Activated T-cell treated with anti-CD3 and anti-CD28 coated beads for 24 hours (primary cell): ENCODE measurements at regions not wholly inside any gene's neighbourhood (a gene's known extent, or its start where the extent isn't known, plus 50 kb on each side); places are given as distances from the start of the nearest gene placed in this dataset.

ENCODE experiments used
- DNase-seq: peaks from one replicate; pipeline ENCODE4 v3.0.0-alpha.2; 2020; ENCODE audit warnings: low read depth

DNA sequence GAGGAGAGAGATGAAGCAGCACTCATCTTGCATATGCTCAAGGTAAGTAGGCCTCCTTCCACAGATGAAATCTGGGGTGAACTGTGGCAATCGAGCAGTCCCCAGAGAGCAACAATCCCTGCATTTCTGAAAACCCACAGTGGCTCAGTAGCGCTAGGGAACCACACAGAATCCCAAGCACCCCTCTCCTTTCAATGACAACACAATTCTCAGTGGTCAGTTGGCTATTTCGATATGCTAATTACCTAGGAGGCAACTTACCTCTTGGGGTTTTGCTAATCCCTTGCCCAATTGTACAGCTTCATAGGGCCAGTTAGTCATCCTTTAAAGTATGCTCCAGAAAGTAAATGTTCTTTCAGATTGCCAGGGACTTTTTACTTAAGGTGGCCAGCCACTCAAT is 1035.7 kb downstream of the BCL11B start:
- DNase-seq: no peak

DNA sequence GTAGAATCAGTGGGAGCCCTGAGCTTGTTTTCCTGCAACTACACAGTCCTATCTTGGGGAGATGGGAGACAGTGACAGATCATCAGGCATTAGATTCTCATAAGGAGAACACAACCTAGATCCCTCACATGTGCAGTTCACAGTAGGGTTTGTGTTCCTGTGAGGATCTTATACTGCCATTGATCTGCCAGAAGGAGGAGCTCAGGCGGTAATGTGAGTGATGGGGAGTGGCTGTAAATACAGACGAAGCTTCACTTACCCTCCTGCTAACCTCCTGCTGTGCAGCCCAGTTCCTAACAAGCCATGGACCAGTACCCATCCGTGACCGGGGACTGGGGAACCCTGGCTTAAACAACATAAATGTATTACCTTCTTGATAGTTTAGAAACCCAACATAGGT is 1034.1 kb downstream of the BCL11B start:
- DNase-seq: no peak

GRCh38 chr14:98240376-98240775 is 1031.6 kb downstream of the BCL11B start:
- DNase-seq: no peak

- no peak for DNase-seq
Measured at GRCh38 chr14:98242903-98243302, 1029.1 kb downstream of the BCL11B start.

DNA sequence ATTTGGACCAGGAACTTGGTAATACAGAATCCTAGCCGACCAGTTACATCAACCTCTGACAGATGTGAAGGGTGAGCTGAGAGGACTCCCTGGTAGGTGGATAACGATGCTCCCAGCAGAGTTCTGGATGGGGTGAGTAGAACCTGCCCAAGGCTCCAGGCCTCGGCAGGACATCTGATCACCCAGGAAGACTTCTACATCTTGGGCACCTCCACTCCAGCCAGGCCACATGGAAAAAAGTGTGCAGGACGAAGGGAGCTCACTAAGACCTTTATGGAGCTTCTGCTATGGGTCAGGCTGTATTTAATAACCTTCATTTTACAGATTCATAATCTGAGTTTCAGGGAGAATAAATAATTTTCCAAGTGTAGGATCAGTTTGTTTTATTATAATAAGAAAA is 1028.7 kb downstream of the BCL11B start:
- DNase-seq: no peak

DNA sequence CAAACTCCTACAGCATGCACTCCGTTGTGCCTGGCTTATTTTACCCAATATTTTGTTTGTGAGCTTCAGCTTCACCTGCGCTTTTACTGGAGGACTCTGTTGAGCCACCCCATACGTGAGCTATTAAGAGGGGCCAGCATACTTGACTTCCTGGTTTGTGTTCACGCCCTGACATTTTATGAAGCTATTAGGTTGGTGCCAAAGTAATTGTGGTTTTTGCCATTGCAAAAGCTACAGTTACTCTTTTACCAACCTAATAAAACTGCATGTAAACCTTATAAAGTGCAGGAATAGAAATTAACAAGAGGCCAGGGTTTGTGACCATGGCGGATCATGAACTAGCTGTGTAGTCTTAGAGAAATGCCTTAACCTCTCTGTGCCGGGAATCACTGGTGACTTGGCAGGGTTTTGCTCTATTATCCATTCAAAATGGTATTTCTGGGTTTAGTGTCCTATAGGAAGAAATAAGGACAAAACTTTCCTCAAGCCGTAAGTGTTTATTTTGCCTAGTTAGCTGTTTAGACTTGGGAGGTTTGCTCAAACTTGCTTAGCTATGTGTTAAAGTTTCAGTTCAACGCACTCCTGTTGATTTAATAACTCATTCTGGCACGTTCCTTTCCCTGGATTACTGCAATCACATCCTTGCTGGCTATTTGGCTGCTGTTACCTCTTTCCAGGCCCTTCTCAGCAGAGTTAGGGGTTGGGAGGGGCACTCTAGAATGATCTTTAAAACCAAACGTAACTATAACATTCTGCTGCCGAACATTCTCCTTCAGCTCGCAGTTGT is 1027.6 kb downstream of the BCL11B start:
- DNase-seq: no peak

- no peak for DNase-seq
Measured at GRCh38 chr14:98244966-98245569, 1026.9 kb downstream of the BCL11B start.

- no peak for DNase-seq
Measured at GRCh38 chr14:98249057-98249456, 1022.9 kb downstream of the BCL11B start.

DNA sequence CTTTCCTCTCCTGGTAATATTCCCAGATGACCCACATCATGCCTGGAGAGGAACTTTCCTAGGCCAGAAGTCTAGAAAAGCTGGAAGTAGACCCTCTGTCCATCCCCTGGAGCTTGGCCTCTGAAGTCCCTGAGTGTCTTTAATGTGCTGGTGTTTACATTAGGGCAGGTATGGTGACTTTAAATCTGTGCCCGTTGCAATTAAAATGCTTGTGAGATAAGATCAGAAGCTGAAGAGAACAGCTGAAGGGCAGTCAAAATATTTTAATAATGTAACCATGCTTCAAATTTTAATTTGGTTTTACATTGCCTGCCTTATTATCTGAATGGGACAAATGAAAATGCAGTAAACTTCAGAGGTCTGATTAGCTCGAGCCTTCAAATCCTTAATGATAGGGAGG is 1022.5 kb downstream of the BCL11B start:
- DNase-seq: no peak

GRCh38 chr14:98252820-98253219 is 1019.2 kb downstream of the BCL11B start:
- DNase-seq: no peak

DNA sequence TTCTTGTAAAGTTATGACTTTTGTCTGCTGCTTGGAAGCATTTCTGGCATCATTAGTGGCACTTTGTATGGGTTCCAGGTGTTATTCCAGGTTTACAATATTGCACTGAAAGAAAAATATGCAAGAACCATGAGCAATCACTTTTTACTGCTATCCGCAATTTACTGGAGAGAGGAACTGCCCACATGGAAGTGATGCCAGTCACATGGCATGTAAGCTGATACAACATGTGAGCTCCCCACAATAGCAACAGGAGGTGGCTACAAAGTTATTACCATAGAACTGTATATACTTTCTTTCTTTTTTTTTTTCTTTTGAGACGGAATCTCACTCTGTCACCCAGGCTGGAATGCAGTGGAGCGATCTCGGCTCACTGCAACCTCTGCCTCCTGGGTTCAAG is 1012.1 kb downstream of the BCL11B start:
- no peak for DNase-seq

GRCh38 chr14:98262566-98262965 is 1009.4 kb downstream of the BCL11B start:
- DNase-seq: no peak

- no peak for DNase-seq
Measured at GRCh38 chr14:98269533-98269932, 1002.5 kb downstream of the BCL11B start.

- no peak for DNase-seq
Measured at GRCh38 chr14:98270201-98270600, 1001.8 kb downstream of the BCL11B start.

- no peak for DNase-seq
Measured at GRCh38 chr14:98274596-98274995, 997.4 kb downstream of the BCL11B start.

- no peak for DNase-seq
Measured at GRCh38 chr14:98278800-98279199, 993.2 kb downstream of the BCL11B start.

DNA sequence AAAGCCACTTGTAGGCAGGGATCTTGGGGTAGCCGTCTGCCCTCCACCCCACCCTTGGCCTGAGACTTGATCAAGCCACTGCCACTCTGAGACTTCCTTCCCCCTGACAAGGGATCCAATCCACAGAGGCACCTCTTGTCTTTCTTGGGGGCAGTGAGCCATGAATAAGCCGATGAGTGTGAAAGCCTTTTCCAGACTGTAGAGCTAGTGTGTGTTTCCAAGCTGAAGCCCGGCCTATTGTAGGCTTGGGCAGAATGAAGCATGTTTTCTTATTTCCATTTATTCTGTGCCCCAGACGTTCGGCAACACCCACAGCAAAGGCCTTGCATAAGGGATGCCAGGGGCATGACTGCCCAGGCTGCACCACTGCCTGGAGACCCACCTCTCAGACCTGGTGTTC is 991.6 kb downstream of the BCL11B start:
- DNase-seq: no peak

DNA sequence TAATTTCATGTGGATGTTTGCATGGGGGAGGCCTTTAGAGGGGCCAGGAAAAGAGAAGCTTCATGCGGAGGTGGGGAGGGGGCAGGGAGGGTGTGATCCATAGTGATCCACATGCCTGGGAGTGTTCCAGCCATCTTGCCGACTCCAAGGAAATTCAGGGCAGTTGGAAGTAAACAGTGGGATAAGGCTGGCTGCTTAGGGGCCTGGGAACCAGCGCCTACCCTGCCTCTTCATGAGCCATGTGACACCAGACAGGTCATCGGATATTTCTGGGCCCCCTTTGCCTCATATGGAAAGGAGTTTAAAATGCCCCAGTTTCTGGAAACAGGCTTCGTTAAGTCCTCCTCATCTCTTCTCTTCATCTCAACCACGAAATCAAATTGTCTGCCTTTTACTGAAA is 983.2 kb downstream of the BCL11B start:
- DNase-seq: no peak

- DNase-seq: peak; percentile 13
Measured at GRCh38 chr14:98290596-98290995, 981.4 kb downstream of the BCL11B start.

GRCh38 chr14:98292191-98292590 is 979.8 kb downstream of the BCL11B start:
- DNase-seq: no peak

DNA sequence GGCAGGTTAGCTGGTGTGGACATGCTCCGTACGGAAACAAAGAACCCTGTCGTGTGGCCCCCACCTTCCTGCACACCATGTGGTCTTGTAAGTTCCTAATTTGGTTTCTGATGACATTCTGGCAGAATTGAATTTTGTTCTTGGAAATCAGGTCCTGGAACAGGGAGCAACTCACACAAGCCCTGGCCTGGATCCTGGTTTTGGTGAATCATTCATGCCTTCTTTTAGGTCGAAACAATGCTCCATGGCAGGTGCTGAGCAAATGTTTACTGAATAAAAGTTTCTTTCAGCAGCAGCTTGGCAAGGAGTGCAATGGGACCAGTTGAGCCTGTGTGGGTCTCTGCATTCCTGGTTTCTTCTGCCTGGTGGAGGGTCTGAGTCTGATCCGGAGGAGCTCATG is 978.4 kb downstream of the BCL11B start:
- no peak for DNase-seq

DNA sequence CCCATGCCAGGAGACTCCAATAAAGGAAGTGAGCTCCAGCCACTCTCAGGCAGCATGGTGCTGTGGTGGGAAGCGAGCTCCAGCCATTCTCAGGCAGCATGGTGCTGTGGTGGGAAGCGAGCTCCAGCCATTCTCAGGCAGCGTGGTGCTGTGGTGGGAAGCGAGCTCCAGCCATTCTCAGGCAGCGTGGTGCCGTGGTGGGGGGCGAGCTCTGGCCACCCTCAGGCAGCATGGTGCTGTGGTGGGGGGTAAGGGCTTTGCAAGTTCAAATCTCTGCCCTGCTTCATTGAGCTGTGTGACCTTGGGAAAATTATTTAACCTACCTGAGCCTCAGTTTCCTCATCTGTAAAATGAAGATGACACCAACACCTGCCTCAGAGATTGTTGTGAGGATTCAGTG is 975.1 kb downstream of the BCL11B start:
- no peak for DNase-seq

DNA sequence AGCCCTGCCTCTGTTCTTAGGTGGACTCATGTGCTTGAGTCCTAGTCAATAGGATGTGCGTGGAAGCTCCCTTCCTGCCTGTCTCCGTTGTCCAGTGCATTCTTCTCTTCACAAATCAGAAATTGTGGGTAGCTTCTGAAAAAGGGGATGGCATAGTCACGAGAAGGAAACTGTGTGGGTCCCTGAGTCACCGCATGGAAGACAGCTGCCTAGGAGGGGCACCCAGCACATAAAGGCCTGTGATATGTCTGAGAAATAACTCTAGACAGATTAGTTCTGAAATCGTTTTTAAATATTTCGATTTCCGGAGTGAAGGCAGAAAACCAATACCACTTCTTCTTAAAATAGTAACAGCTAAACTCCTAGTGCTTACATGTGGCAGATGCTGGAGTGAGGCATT is 974.4 kb downstream of the BCL11B start:
- no peak for DNase-seq
